HL-60 (cell line): ENCODE measurements at regions not wholly inside any gene's neighbourhood (a gene's known extent, or its start where the extent isn't known, plus 50 kb on each side); places are given as distances from the start of the nearest gene placed in this dataset.

Experiments
- CTCF ChIP-seq: IDR thresholded peaks from one replicate; pipeline ENCODE4 v1.5.1; 2011; ENCODE audit warnings: low read length, control low read depth, inconsistent platforms; ENCODE audit not compliant: insufficient read depth
- GABPA ChIP-seq: IDR thresholded peaks from 2 replicates; pipeline ENCODE4 v1.6.1; 2012; ENCODE audit warnings: low read depth
- POLR2AphosphoS5 ChIP-seq: IDR thresholded peaks from 2 replicates; pipeline ENCODE4 v1.6.1; 2012; ENCODE audit warnings: low read depth
- SPI1 ChIP-seq: IDR thresholded peaks from 2 replicates; pipeline ENCODE4 v1.6.1; 2012; ENCODE audit warnings: low read depth, mild to moderate bottlenecking, borderline replicate concordance

- TF ChIP-seq CTCF (no peak), POLR2AphosphoS5 (no peak), SPI1 (no peak), GABPA (no peak)
These were observed 267.6 kb downstream of the BCL2 start for GRCh38 chr18:63051928-63052327.
